WTC11 (cell line): ENCODE measurements at regions not wholly inside any gene's neighbourhood (a gene's known extent, or its start where the extent isn't known, plus 50 kb on each side); places are given as distances from the start of the nearest gene placed in this dataset.

ENCODE experiments used
- ATAC-seq: fragments of 200-7000 bp; cut with Tn5 transposase; 2 replicates; pipeline ENCODE4 v1.10.0; 2021; ENCODE audit warnings: mild to moderate bottlenecking, moderate library complexity
- CTCF ChIA-PET: fragments of 300-600 bp; sonication (Branson Sonifier 250); formaldehyde crosslinking; loops from one replicate; lab custom pipeline; 2021; ENCODE audit warnings: antibody characterized with exemption; lab: Charles Lee
- POLR2A ChIA-PET: fragments of 350-600 bp; sonication (Branson Sonifier 250); formaldehyde crosslinking; loops from one replicate; lab custom pipeline; 2021; ENCODE audit warnings: antibody characterized with exemption; lab: Charles Lee
- DNase-seq: peaks from one replicate; pipeline ENCODE4 v3.0.0; 2021; ENCODE audit warnings: low spot score
- H3K27ac Mint-ChIP-seq: 2 replicates; pipeline ENCODE4 v1.8.0; 2021; ENCODE audit warnings: mixed read lengths
- H3K27me3 Mint-ChIP-seq: 2 replicates; pipeline ENCODE4 v1.8.0; 2021; ENCODE audit warnings: low read depth, mild to moderate bottlenecking, moderate library complexity, mixed read lengths
- H3K36me3 Mint-ChIP-seq: 2 replicates; pipeline ENCODE4 v1.8.0; 2021; ENCODE audit warnings: mixed read lengths
- H3K4me1 Mint-ChIP-seq: 2 replicates; pipeline ENCODE4 v1.8.0; 2022; ENCODE audit warnings: mixed read lengths
- H3K4me3 Mint-ChIP-seq: 2 replicates; pipeline ENCODE4 v1.8.0; 2021; ENCODE audit warnings: mild to moderate bottlenecking, moderate library complexity, mixed read lengths
- H3K9me3 Mint-ChIP-seq: 2 replicates; pipeline ENCODE4 v1.8.0; 2021; ENCODE audit warnings: mixed read lengths
- AR ChIP-seq: fragments of 250-450 bp; sonication (Bioruptor Pico); IDR thresholded peaks from 2 replicates; pipeline ENCODE4 v1.9.0; 2021; ENCODE audit warnings: mild to moderate bottlenecking
- CDX4 ChIP-seq: fragments of 250-450 bp; sonication (Bioruptor Pico); IDR thresholded peaks from 2 replicates; pipeline ENCODE4 v1.9.0; 2021; ENCODE audit warnings: moderate library complexity, mild to moderate bottlenecking, inconsistent platforms, borderline replicate concordance
- CTCF ChIP-seq: fragments of 200-600 bp; IDR thresholded peaks from 2 replicates; pipeline ENCODE4 v1.8.0; 2022; ENCODE audit warnings: antibody characterized with exemption
- E2F1 ChIP-seq: sonication (generic); formaldehyde crosslinking; IDR thresholded peaks from 2 replicates; pipeline ENCODE4 v1.8.0; 2022; ENCODE audit warnings: mild to moderate bottlenecking, missing genetic modification reagents
- EMX1 ChIP-seq: fragments of 250-450 bp; sonication (Bioruptor Pico); IDR thresholded peaks from 2 replicates; pipeline ENCODE4 v1.8.0; 2021; ENCODE audit warnings: mild to moderate bottlenecking
- ETV6 ChIP-seq: sonication (generic); formaldehyde crosslinking; IDR thresholded peaks from 2 replicates; pipeline ENCODE4 v1.8.1; 2022; ENCODE audit warnings: mild to moderate bottlenecking, missing genetic modification reagents
- FOXK1 ChIP-seq: sonication (generic); formaldehyde crosslinking; IDR thresholded peaks from 2 replicates; pipeline ENCODE4 v1.8.0; 2022; ENCODE audit warnings: mild to moderate bottlenecking, moderate library complexity, missing genetic modification reagents
- MAX ChIP-seq: sonication (generic); formaldehyde crosslinking; IDR thresholded peaks from 2 replicates; pipeline ENCODE4 v1.8.0; 2022; ENCODE audit warnings: mild to moderate bottlenecking, missing genetic modification reagents
- MXD4 ChIP-seq: fragments of 250-450 bp; sonication (Bioruptor Pico); IDR thresholded peaks from 2 replicates; pipeline ENCODE4 v1.8.0; 2021; ENCODE audit warnings: mild to moderate bottlenecking, moderate library complexity, borderline replicate concordance
- NR1H2 ChIP-seq: sonication (generic); formaldehyde crosslinking; IDR thresholded peaks from 2 replicates; pipeline ENCODE4 v1.9.0; 2021; ENCODE audit warnings: mild to moderate bottlenecking, moderate library complexity, missing genetic modification reagents
- NR2C2 ChIP-seq: sonication (generic); formaldehyde crosslinking; IDR thresholded peaks from 2 replicates; pipeline ENCODE4 v1.8.0; 2022; ENCODE audit warnings: mild to moderate bottlenecking, missing genetic modification reagents
- ZNF396 ChIP-seq: fragments of 250-450 bp; sonication (Bioruptor Pico); IDR thresholded peaks from 2 replicates; pipeline ENCODE4 v1.8.0; 2021; ENCODE audit warnings: mild to moderate bottlenecking, moderate library complexity, borderline replicate concordance
- ZSCAN18 ChIP-seq: fragments of 250-450 bp; sonication (Bioruptor Pico); IDR thresholded peaks from 2 replicates; pipeline ENCODE4 v2.1.2; 2022; ENCODE audit warnings: mild to moderate bottlenecking, moderate library complexity
- TF ChIP-seq, protein P1 (sequence below): sonication (generic); formaldehyde crosslinking; IDR thresholded peaks from 2 replicates; pipeline ENCODE4 v1.8.1; 2022; ENCODE audit warnings: mild to moderate bottlenecking, missing genetic modification reagents, moderate library complexity, borderline replicate concordance

DNA sequence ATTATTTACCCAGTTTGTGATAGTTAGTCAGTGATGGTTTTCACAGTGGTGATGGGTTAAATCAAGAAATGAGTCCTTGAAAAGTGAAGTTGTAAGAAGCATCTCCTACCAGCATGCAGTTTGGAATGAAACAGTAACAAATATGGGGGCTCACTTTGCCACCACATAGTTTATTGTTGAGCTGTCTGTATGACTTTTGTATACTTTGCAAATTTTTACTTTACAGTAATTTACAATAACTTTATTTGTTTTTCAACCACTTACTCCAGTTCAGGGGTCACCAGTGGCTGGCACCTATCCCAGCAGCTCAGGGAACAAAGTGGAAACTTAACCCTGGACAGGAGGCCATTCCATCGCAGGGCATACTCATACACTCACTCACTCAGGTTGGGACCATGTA lies 64.5 kb upstream of the ANKRD50 start:
- CTCF ChIA-PET, result no interaction called here

GRCh38 chr4:124768596-124769365 lies 56.2 kb upstream of the ANKRD50 start:
- no peak for ATAC-seq
- Mint-ChIP-seq H3K27ac (no peak overlapping the region), H3K27me3 (no peaks in the 10 kb centered on the region), H3K36me3 (no peaks in the 10 kb centered on the region), H3K4me3 (no peak overlapping the region), H3K4me1 (no peaks in the 10 kb centered on the region), H3K9me3 (peaks cover 32% of the 10 kb centered on the region)
- TF ChIP-seq CTCF (no peak), EMX1 (CRISPR knock-in tag) (no peak), MXD4 (CRISPR knock-in tag) (no peak), NR1H2 (CRISPR knock-in tag) (no peak), AR (CRISPR knock-in tag) (no peak), NR2C2 (CRISPR knock-in tag) (no peak), E2F1 (CRISPR knock-in tag) (no peak), FOXK1 (CRISPR knock-in tag) (no peak), ZSCAN18 (CRISPR knock-in tag) (no peak), ETV6 (no peak), MAX (CRISPR knock-in tag) (no peak), ZNF396 (CRISPR knock-in tag) (no peak)
- TF ChIP-seq, protein P1, sequence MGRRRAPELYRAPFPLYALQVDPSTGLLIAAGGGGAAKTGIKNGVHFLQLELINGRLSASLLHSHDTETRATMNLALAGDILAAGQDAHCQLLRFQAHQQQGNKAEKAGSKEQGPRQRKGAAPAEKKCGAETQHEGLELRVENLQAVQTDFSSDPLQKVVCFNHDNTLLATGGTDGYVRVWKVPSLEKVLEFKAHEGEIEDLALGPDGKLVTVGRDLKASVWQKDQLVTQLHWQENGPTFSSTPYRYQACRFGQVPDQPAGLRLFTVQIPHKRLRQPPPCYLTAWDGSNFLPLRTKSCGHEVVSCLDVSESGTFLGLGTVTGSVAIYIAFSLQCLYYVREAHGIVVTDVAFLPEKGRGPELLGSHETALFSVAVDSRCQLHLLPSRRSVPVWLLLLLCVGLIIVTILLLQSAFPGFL (CRISPR knock-in tag), result no peak
- no peak for DNase-seq
- POLR2A ChIA-PET, result interaction anchor here (0.6 kb wide), 1 partner anchor 1450 kb away, joined by 4 read pairs; no protein-coding TSS in a partner anchor
- CTCF ChIA-PET, result no interaction called here

More for the DNA sequence above, 64.5 kb upstream of the ANKRD50 start:
- H3K27me3 Mint-ChIP-seq, result no peaks in the 10 kb centered on the region; the same call in 1 of the 2 replicates
- DNase-seq, result no peak
- peaks cover 19% of the 10 kb centered on the region for H3K36me3 Mint-ChIP-seq
- peaks cover 60% of the 10 kb centered on the region for H3K9me3 Mint-ChIP-seq
- no peak for ATAC-seq
- no peak for TF ChIP-seq CDX4 (CRISPR knock-in tag)
- TF ChIP-seq, all 79 proteins: peak for 0
- H3K27ac Mint-ChIP-seq, result no peak overlapping the region
- no peaks in the 10 kb centered on the region for H3K4me1 Mint-ChIP-seq
- POLR2A ChIA-PET, result no interaction called here
- no peak overlapping the region for H3K4me3 Mint-ChIP-seq
